COLO668 (cell line): ENCODE measurements at regions not wholly inside any gene's neighbourhood (a gene's known extent, or its start where the extent isn't known, plus 50 kb on each side); places are given as distances from the start of the nearest gene placed in this dataset.

Experiments used
- DNase-seq: peaks from one replicate; lab custom pipeline; 2025; ENCODE audit not compliant: unreplicated experiment; lab: John Stamatoyannopoulos, UW

GRCh38 chr2:65856928-65857327, 424.5 kb upstream of the SPRED2 start:
- no peak for DNase-seq

- no peak for DNase-seq
These were observed 424.0 kb upstream of the SPRED2 start for GRCh38 chr2:65856423-65856822.

- no peak for DNase-seq
These were observed 418.3 kb upstream of the SPRED2 start for GRCh38 chr2:65850695-65851094.

GRCh38 chr2:65846989-65847678, 414.7 kb upstream of the SPRED2 start:
- DNase-seq: no peak

DNA sequence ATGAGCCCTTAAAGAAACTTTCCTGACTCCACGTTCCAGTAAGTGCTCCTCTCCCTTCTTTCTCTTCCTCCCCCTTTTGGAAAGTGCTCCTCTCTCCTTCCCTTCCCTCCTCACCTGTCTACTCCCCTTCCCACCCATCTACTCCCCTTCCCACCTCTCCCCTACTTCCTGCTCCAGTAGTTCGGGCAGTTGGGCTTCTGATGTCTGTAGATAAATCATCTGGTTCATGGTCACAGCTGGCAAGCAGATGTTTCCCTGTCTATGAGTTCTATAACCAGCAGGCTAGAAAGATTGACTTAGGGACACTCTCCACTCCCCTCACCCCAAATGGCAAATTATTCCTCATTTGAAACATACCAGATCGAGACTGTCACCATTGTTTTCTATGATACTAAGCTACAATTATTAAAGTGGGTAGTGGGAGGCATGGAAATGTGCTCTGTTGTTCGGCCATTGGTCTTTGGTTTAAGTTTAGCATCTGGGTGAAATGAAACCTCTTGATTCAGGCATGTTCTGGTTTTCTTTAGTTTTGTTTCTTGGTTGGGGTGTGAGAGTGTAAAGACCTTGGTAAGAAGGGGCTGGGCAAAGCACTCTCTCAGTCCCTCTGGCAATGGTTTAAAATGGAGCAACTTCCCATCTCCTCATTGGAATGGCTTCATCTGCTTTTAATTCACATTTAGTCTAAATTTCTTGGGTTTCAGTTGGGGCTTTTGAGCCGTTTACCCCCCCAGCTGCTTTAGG, 413.2 kb upstream of the SPRED2 start:
- DNase-seq: no peak

- no peak for DNase-seq
These were observed 409.7 kb upstream of the SPRED2 start for GRCh38 chr2:65842104-65842503.

GRCh38 chr2:65835975-65836549, 403.7 kb upstream of the SPRED2 start:
- DNase-seq: no peak

DNA sequence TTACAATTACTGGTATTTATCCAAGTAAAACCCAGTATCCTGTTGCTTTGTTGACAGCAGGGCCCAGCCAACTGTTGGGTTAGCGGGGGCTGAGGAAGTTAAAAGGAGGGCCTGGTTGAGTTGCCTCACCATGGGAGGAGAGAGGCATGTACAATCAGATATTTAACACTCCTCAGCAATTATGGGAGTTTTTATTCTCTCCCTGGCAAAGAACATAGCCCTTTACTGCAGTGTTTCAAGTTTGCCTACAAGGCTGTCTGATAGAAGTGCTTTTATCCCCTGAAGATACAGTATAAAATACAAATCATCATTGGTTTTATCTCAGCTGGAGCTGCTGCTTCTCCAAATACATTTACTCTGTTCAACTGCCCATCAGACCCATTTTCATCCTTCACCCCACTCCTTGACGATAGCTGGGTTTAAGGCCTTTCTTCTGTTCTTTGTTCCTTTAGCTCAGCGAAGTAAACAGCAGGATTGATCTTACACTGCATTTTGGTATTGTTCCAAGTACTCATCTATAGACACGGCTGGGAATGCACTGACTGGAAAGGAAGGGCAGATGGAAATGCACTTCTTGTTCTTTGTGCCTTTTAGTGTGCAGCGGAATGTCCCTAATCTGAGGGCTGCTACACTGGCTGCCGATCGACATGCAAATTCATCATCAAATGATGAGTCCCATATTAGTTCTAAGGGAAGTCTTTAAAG, 402.5 kb upstream of the SPRED2 start:
- no peak for DNase-seq

GRCh38 chr2:65834062-65834461, 401.7 kb upstream of the SPRED2 start:
- no peak for DNase-seq

GRCh38 chr2:65831509-65831908, 399.1 kb upstream of the SPRED2 start:
- no peak for DNase-seq

DNA sequence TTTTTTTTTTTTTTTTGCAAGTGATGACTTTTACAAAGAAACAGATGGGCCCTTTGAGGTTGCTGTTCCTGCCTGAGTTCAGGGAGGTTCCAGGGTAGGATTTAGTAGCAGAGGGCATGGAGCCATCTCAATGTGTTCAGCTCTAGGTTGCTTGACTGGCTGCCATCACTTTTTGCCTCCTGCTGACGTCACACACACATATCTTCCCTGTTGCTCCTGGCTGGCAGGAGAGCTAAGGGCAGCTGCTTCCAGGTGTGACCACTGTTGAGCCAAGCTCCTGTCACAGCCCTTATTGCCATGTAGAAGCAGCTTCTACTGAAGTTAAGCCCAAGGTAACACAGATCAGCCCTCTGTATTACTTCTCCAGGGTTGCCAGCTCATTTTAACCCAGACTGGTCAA, 394.2 kb upstream of the SPRED2 start:
- DNase-seq: no peak

GRCh38 chr2:65823511-65823910, 391.1 kb upstream of the SPRED2 start:
- no peak for DNase-seq

DNA sequence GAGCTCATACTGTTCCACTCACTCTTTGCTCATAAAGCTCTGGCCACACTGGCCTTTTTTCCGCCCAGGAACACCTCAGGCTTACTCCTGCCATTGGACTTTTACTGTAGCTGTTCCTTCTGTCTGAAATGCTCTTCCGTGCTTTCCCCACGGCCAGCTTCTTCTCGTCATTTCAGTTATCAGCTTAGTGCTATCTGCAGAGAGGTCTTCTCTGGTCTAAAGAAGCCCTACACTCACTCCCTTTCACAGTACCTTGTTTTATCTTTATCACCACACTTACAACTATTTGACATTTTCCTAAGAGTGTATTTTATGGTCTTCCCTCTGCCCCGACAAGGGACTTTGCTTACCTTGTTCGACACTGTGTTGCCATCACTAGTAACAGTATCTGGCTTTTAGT, 388.1 kb upstream of the SPRED2 start:
- DNase-seq: no peak

GRCh38 chr2:65819963-65820362, 387.6 kb upstream of the SPRED2 start:
- no peak for DNase-seq

DNA sequence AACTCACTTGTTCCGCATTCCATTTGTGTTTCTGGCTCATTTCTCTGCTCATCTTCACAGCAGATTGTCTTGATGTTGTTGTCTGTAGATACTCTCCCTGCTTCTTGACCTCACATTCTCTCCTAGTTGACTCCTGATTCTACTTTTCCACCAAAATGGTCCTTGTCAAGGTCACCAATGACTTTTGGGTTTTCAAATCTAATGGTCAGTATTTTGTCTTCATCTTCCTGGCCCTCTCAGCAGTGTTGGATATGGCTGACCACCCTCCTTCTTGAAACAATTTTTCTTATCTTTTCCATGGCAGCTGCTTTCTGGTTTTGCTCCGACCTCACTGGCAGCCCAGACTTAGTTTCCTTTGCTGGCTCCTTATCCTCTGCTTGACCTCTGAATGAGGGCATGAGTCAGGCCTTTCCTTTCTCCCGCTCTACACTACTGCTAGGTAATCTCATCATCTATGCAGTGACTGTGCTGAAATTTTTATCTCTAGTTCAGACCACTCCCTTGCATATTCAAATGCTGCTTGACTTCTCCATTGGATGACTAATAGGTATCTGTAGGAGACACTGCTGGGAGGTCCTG, 386.6 kb upstream of the SPRED2 start:
- no peak for DNase-seq

GRCh38 chr2:65813631-65814173, 381.3 kb upstream of the SPRED2 start:
- DNase-seq: no peak

GRCh38 chr2:65812887-65813286, 380.5 kb upstream of the SPRED2 start:
- DNase-seq: no peak

- DNase-seq: no peak
These were observed 375.5 kb upstream of the SPRED2 start for GRCh38 chr2:65807942-65808341.

DNA sequence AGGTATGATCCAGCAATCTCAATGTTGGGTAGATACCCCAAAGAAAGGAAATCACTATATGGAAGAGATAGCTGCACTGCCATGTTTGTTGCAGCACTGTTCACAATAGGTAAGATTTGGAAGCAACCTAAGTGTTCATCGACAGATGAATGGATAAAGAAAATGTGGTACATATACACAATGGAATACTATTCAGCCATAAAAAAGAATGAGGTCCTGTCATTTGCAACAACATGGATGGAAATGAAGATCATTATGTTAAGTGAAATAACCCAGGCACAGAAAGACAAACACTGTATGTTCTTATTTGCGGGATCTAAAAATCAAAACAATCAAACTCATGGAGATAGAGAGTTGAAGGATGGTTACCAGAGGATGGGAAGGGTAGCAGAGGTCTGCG, 372.4 kb upstream of the SPRED2 start:
- no peak for DNase-seq

DNA sequence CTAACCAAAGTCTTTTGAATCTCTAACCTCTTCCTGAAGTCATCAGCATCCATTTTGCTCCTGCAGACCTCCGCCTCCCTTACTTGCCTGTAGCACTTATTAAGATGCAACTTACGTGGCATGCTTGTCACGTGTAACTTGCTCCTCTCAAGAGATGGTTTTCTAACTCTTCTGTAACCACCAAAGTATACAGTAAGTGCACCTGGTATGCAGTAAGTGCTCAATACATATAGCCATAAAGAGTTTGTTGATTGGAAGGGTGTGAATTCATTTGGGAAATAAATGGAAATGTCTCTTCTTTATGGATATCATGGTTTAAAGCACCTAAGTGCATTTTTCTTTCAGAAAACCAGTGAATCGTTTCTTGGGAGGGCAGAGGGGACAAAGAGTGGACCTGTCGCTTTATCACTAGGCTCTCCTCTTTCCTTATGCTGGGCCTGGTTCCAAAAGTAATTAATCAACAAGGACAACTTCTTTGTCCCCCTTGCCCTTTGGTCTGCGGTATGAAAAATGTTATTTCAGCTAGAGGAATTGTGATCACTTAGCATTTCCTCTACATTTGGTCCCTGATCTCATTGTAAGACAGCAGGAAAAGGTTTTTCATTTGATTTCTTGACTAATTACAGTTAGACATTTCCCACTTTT, 370.0 kb upstream of the SPRED2 start:
- peak; percentile 8 for DNase-seq

DNA sequence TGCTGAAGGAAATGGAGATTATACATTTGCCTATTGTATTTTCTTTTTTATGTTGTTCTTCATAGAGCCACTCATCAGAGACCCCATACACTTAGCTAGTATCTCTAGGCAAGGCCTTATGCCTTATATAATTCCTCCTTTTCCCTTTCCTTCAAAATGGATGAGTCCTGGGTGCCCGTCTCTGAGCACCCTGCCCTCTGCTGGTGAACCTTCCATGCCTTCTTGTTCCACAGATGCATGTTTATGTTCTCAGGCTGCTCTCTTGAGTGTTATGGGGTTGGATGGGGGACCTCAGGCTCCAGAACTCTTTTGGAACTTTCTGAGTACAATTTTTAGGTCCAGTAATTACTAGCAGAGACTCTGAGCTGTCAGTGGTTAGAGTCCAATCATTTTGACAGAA, 368.6 kb upstream of the SPRED2 start:
- DNase-seq: no peak
